ENCODE measurements at regions not wholly inside any gene's neighbourhood (a gene's known extent, or its start where the extent isn't known, plus 50 kb on each side); places are given as distances from the start of the nearest gene placed in this dataset.

- Histone ChIP-seq H3K79me2 (ENCODE audit: insufficient read depth, low read depth) (no peaks in the 10 kb centered on the region), H3K9ac (no peak overlapping the region), H4K20me1 (ENCODE audit: insufficient read depth) (no peaks in the 10 kb centered on the region), H3K27me3 (ENCODE audit: insufficient read depth, low read depth) (no peaks in the 10 kb centered on the region), H3K36me3 (ENCODE audit: insufficient read depth) (no peaks in the 10 kb centered on the region), H2AFZ (ENCODE audit: low read depth) (no peak overlapping the region), H3K27ac (no peak overlapping the region), H3K4me1 (ENCODE audit: low read depth, poor library complexity, severe bottlenecking) (no peaks in the 10 kb centered on the region), H3K4me3 (IDR thresholded peaks at IDR 0.05; ENCODE audit: insufficient read depth, low read depth, low read length) (no peak overlapping the region), H3K4me2 (no peak overlapping the region)
- TF ChIP-seq CTCF (conservative IDR thresholded peaks at IDR 0.05; ENCODE audit: low read depth, low read length), result no peak
Observed at GRCh38 chr6:164996838-164997237, 312.6 kb downstream of the C6orf118 start.

- H4K20me1 ChIP-seq (ENCODE audit: insufficient read depth), result no peaks in the 10 kb centered on the region
- H3K36me3 ChIP-seq (ENCODE audit: insufficient read depth), result no peaks in the 10 kb centered on the region
- H3K27me3 ChIP-seq (ENCODE audit: insufficient read depth, low read depth), result no peaks in the 10 kb centered on the region
- H3K4me1 ChIP-seq (ENCODE audit: low read depth, poor library complexity, severe bottlenecking), result no peaks in the 10 kb centered on the region
- H3K79me2 ChIP-seq (ENCODE audit: insufficient read depth, low read depth), result no peaks in the 10 kb centered on the region
- no peak for TF ChIP-seq CTCF (conservative IDR thresholded peaks at IDR 0.05; ENCODE audit: low read depth, low read length)
- no peak overlapping the region for H3K4me2 ChIP-seq
- no peak overlapping the region for H2AFZ ChIP-seq (ENCODE audit: low read depth)
- H3K27ac ChIP-seq, result no peak overlapping the region
- H3K4me3 ChIP-seq (IDR thresholded peaks at IDR 0.05; ENCODE audit: insufficient read depth, low read depth, low read length), result no peak overlapping the region
- H3K9ac ChIP-seq, result no peak overlapping the region
Observed at GRCh38 chr6:164991573-164991972, 317.8 kb downstream of the C6orf118 start.

GRCh38 chr6:164990901-164991300 lies 318.5 kb downstream of the C6orf118 start:
- no peak for TF ChIP-seq CTCF (conservative IDR thresholded peaks at IDR 0.05; ENCODE audit: low read depth, low read length)
- H4K20me1 ChIP-seq (ENCODE audit: insufficient read depth), result no peaks in the 10 kb centered on the region

GRCh38 chr6:164982389-164982788 lies 327.0 kb downstream of the C6orf118 start:
- H2AFZ ChIP-seq (ENCODE audit: low read depth), result no peak overlapping the region
- H3K27me3 ChIP-seq (ENCODE audit: insufficient read depth, low read depth), result no peaks in the 10 kb centered on the region
- H3K4me1 ChIP-seq (ENCODE audit: low read depth, poor library complexity, severe bottlenecking), result no peaks in the 10 kb centered on the region
- no peak overlapping the region for H3K4me2 ChIP-seq
- H3K27ac ChIP-seq, result no peak overlapping the region
- no peaks in the 10 kb centered on the region for H3K36me3 ChIP-seq (ENCODE audit: insufficient read depth)
- no peak overlapping the region for H3K9ac ChIP-seq
- no peak for TF ChIP-seq CTCF (conservative IDR thresholded peaks at IDR 0.05; ENCODE audit: low read depth, low read length)
- H4K20me1 ChIP-seq (ENCODE audit: insufficient read depth), result no peaks in the 10 kb centered on the region
- H3K4me3 ChIP-seq (IDR thresholded peaks at IDR 0.05; ENCODE audit: insufficient read depth, low read depth, low read length), result no peak overlapping the region
- H3K79me2 ChIP-seq (ENCODE audit: insufficient read depth, low read depth), result no peaks in the 10 kb centered on the region

More at GRCh38 chr6:164990901-164991300, 318.5 kb downstream of the C6orf118 start:
- H2AFZ ChIP-seq (ENCODE audit: low read depth), result no peak overlapping the region
- no peak overlapping the region for H3K4me2 ChIP-seq
- H3K4me3 ChIP-seq (IDR thresholded peaks at IDR 0.05; ENCODE audit: insufficient read depth, low read depth, low read length), result no peak overlapping the region
- no peaks in the 10 kb centered on the region for H3K79me2 ChIP-seq (ENCODE audit: insufficient read depth, low read depth)
- no peaks in the 10 kb centered on the region for H3K36me3 ChIP-seq (ENCODE audit: insufficient read depth)
- no peak overlapping the region for H3K9ac ChIP-seq
- no peak overlapping the region for H3K27ac ChIP-seq
- no peaks in the 10 kb centered on the region for H3K27me3 ChIP-seq (ENCODE audit: insufficient read depth, low read depth)
- H3K4me1 ChIP-seq (ENCODE audit: low read depth, poor library complexity, severe bottlenecking), result no peaks in the 10 kb centered on the region
